ENCODE measurements at regions not wholly inside any gene's neighbourhood (a gene's known extent, or its start where the extent isn't known, plus 50 kb on each side); places are given as distances from the start of the nearest gene placed in this dataset.

GRCh38 chr2:2861666-2862240 lies 515.9 kb downstream of the EIPR1 start:
- TF ChIP-seq, protein P1, sequence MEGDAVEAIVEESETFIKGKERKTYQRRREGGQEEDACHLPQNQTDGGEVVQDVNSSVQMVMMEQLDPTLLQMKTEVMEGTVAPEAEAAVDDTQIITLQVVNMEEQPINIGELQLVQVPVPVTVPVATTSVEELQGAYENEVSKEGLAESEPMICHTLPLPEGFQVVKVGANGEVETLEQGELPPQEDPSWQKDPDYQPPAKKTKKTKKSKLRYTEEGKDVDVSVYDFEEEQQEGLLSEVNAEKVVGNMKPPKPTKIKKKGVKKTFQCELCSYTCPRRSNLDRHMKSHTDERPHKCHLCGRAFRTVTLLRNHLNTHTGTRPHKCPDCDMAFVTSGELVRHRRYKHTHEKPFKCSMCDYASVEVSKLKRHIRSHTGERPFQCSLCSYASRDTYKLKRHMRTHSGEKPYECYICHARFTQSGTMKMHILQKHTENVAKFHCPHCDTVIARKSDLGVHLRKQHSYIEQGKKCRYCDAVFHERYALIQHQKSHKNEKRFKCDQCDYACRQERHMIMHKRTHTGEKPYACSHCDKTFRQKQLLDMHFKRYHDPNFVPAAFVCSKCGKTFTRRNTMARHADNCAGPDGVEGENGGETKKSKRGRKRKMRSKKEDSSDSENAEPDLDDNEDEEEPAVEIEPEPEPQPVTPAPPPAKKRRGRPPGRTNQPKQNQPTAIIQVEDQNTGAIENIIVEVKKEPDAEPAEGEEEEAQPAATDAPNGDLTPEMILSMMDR (IDR thresholded peaks at IDR 0.05) = no peak
- TF ChIP-seq EZH2 (IDR thresholded peaks at IDR 0.05) (no peak), EZH2phosphoT487 (IDR thresholded peaks at IDR 0.05) (no peak)
